ENCODE measurements at regions not wholly inside any gene's neighbourhood (a gene's known extent, or its start where the extent isn't known, plus 50 kb on each side); places are given as distances from the start of the nearest gene placed in this dataset.

DNA sequence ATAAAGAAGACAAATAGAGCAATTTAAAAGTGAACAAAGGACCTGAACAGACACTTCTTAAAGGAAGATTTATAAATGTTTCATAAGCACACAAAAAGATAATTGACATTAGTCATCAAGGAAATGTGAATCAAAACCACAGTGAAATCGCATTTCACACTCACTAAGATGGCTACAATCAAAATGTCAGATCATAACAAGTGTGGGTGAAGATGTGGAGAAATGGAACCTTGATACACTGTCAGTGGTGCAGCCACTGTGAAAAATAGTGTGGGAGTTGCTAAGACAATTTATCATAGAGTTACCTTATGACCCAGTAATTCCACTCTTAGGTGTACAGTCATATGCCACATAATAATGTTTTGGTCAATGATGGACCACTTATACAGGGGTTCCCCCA, 54.5 kb upstream of the HTR4 start:
- Histone ChIP-seq H3K27ac (no peak overlapping the region), H3K9me3 (replicated peaks) (no peaks in the 10 kb centered on the region), H3K27me3 (no peaks in the 10 kb centered on the region), H3K4me3 (no peak overlapping the region), H3K36me3 (no peaks in the 10 kb centered on the region), H3K4me1 (no peaks in the 10 kb centered on the region)
- DNase-seq = no peak

DNA sequence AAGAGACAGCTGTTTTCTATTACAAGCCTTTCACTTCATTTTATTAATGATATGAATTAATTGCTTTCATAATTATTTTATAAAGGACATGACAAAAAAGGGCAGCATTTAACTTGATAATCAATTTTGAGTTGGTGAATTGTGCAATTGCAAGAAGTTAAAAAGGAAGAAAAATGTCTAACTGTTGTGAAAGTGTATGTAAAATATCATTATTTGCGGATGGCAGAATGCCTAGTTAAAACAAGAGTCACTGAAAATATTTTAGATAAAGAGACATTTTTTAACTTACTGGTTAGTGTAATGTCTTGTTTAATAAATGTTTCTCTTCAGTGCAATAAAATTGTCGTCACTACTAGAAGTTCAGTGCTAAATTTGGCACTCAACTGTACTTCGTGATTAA, 57.6 kb upstream of the HTR4 start:
- Histone ChIP-seq H3K27me3 (no peaks in the 10 kb centered on the region; the same call in 1 of the 2 replicates), H3K36me3 (no peaks in the 10 kb centered on the region), H3K4me1 (no peaks in the 10 kb centered on the region), H3K9me3 (replicated peaks) (no peaks in the 10 kb centered on the region), H3K27ac (no peak overlapping the region), H3K4me3 (no peak overlapping the region)
- no peak for DNase-seq

DNA sequence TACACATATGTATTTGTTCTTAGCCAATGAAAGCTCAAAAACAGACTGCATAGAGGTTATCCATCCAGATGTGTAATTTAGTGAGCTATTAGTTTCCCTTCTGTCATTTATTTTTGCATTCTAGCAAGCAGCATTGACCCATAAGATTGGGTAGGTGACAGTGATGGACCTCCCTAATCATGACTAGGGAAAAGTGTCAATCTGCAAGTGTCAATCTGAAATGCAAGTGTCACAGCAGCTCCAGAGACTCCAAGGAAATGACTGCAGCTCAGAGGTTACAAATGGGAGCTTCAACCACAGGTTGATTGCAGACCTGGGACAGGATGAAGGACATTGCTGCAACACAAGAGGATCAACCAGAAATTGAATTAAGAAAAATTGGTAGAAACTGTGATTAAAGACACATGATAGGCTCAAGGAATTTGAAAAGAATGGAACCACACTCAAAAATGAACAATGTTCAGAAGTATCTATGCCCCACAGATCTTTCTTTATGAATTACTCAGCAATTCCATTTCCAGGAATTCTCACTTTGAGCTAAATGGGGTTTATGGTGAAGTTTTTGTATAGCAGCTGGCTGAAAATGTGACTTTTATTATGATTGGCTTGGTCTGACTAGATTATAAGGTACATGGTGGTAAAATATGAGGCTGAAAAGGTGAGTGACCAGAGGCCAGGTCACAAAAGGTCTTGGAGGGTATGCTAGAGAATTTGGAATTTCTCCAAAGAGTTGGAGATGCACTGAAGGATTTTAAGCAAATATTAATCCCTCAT, 59.6 kb upstream of the HTR4 start:
- no peak overlapping the region for H3K4me3 ChIP-seq
- H3K4me1 ChIP-seq = no peaks in the 10 kb centered on the region
- no peak overlapping the region for H3K27ac ChIP-seq
- H3K36me3 ChIP-seq = no peaks in the 10 kb centered on the region
- H3K9me3 ChIP-seq (replicated peaks) = no peaks in the 10 kb centered on the region
- DNase-seq = no peak
- peaks cover 2% of the 10 kb centered on the region; the same call in 1 of the 2 replicates for H3K27me3 ChIP-seq

DNA sequence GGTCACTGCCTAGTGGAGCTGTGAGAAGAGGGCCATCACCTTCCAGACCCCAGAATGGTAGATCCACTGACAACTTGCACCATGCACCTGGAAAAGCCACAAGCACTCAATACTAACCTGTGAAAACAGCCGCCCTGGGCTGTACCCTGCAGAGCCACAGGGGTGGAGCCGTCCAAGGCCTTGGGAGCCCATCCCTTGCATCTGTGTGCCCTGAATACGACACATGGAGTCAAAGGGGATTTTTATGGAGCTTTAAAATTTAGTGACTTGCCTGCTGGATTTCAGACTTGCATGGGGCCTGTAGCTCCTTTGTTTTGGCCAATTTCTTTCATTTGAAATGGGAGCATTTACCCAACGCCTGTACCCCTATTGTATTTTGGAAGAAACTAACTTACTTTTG, 62.4 kb upstream of the HTR4 start:
- no peak for DNase-seq
- no peak overlapping the region for H3K27ac ChIP-seq
- no peak overlapping the region for H3K4me3 ChIP-seq
- H3K27me3 ChIP-seq = peaks cover 4% of the 10 kb centered on the region; the same call in 1 of the 2 replicates
- H3K4me1 ChIP-seq = no peaks in the 10 kb centered on the region
- H3K36me3 ChIP-seq = no peaks in the 10 kb centered on the region
- no peaks in the 10 kb centered on the region for H3K9me3 ChIP-seq (replicated peaks)

- DNase-seq = no peak
- no peaks in the 10 kb centered on the region for H3K4me1 ChIP-seq
- peaks cover 4% of the 10 kb centered on the region; the same call in 1 of the 2 replicates for H3K27me3 ChIP-seq
- H3K36me3 ChIP-seq = no peaks in the 10 kb centered on the region
- no peaks in the 10 kb centered on the region for H3K9me3 ChIP-seq (replicated peaks)
- no peak overlapping the region for H3K27ac ChIP-seq
- H3K4me3 ChIP-seq = no peak overlapping the region
These were observed 63.3 kb upstream of the HTR4 start for GRCh38 chr5:148717668-148718067.

DNA sequence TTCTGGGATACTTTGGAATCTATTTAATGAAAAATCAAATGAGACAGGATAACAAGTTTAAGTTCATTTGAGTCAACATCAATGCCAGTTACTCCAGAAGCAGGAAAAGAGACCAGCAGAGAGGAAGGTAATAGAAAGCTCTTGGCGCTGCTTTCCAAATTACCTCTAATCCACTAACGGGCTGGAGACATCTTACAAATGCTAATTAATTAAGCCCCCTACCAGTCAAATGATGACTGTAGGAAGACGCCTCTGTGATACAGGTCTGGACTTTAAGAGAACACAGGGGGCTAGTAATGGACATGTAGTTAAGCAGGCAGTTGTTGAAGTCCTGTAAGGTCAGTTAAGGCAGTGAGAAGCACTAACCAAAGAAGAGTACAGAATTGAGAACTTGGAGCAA, 65.3 kb upstream of the HTR4 start:
- DNase-seq = no peak
- Histone ChIP-seq H3K27ac (no peak overlapping the region), H3K9me3 (replicated peaks) (no peaks in the 10 kb centered on the region), H3K27me3 (peaks cover 4% of the 10 kb centered on the region; the same call in 1 of the 2 replicates), H3K36me3 (no peaks in the 10 kb centered on the region), H3K4me3 (no peak overlapping the region), H3K4me1 (no peaks in the 10 kb centered on the region)

DNA sequence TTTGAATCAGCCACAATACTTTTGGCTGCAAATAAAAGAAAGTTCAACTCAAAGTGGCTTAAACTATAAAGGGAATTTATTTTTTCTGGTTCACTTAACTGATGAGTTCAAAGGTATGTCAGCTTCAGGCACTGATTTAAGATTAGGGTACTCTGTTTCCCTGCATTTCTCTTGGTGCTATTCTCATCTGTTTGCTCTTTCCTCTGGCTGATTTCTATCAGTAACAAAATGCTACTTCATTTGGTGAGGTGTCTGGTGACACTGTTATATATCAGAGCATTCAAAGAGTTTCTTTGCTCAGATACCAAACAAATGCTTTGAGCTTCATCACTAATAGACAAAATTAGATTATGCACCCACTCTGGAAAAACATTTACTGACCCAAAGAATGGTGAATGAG, 65.9 kb upstream of the HTR4 start:
- Histone ChIP-seq H3K4me3 (no peak overlapping the region), H3K4me1 (no peaks in the 10 kb centered on the region), H3K9me3 (replicated peaks) (no peaks in the 10 kb centered on the region), H3K27me3 (peaks cover 4% of the 10 kb centered on the region; the same call in 1 of the 2 replicates), H3K36me3 (no peaks in the 10 kb centered on the region), H3K27ac (no peak overlapping the region)
- no peak for DNase-seq

DNA sequence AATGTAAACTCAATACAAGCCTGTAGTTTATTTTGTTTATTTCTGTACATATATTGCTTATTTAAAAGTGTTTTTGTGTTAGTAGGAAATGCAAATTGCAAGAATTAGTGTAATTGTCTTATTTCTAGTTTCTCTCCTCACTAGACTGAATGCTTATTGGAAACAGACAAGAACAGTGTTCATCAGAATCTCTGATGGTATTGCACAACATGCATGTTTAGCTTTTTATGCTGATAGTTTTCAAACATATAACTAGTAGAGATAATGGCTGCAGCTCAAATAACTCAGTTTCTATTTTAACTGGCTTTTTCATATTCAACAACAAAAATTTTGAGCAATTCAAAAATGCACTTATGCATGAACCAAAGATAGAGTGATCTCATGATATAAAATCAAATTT, 68.8 kb upstream of the HTR4 start:
- H3K27me3 ChIP-seq = peaks cover 4% of the 10 kb centered on the region; the same call in 1 of the 2 replicates
- no peaks in the 10 kb centered on the region for H3K4me1 ChIP-seq
- DNase-seq = no peak
- H3K36me3 ChIP-seq = no peaks in the 10 kb centered on the region
- H3K4me3 ChIP-seq = no peak overlapping the region
- no peak overlapping the region for H3K27ac ChIP-seq
- H3K9me3 ChIP-seq (replicated peaks) = no peaks in the 10 kb centered on the region

DNA sequence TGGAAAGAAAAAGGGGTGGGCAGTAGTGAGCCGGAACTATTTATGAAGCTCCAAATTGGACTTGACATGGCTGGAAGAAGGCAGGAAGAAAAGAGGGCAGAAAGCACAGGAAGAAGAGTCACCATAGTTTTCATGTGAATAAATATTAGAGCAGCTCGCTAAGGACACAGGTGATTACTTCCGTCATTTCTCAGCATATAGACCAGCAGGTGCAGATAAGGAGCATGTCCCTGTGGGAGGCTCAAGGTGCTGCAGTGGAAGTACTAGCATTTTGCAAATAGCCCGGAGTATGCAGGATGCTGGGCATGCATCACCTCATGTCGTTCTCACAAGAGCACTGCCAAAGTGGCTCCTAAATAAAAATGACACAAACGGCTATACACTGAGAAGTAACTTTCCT, 71.3 kb upstream of the HTR4 start:
- Histone ChIP-seq H3K27ac (no peak overlapping the region), H3K9me3 (replicated peaks) (no peaks in the 10 kb centered on the region), H3K4me1 (no peaks in the 10 kb centered on the region), H3K27me3 (no peaks in the 10 kb centered on the region; the same call in 1 of the 2 replicates), H3K4me3 (no peak overlapping the region), H3K36me3 (no peaks in the 10 kb centered on the region)
- no peak for DNase-seq

DNA sequence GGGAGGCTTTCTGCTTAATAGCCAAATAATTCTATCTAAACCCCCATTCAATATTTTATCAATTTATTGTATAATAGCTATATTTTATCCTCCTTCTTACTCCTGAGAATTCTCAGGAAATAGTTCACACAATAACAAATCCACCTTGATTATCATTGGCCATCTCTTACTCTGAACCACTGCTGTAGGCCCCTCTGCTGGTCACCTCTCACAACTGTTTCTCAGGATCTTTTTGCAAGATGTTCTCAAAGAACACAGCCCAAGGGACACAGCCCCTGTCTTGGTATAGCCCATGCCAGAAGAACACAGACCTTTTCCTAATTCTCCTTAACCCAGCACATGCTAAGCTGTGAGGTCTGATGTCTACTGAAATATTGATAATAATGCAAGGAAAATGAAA, 74.9 kb upstream of the HTR4 start:
- no peak overlapping the region for H3K27ac ChIP-seq
- H3K36me3 ChIP-seq = no peaks in the 10 kb centered on the region
- H3K9me3 ChIP-seq (replicated peaks) = no peaks in the 10 kb centered on the region
- H3K4me1 ChIP-seq = peaks cover 9% of the 10 kb centered on the region
- H3K27me3 ChIP-seq = no peaks in the 10 kb centered on the region; the same call in 1 of the 2 replicates
- H3K4me3 ChIP-seq = no peak overlapping the region
- DNase-seq = no peak

- Histone ChIP-seq H3K4me1 (peaks cover 9% of the 10 kb centered on the region), H3K27me3 (no peaks in the 10 kb centered on the region; the same call in 1 of the 2 replicates), H3K27ac (no peak overlapping the region), H3K4me3 (no peak overlapping the region), H3K9me3 (replicated peaks) (no peaks in the 10 kb centered on the region), H3K36me3 (no peaks in the 10 kb centered on the region)
- DNase-seq = no peak
These were observed 75.9 kb upstream of the HTR4 start for GRCh38 chr5:148730270-148730669.

DNA sequence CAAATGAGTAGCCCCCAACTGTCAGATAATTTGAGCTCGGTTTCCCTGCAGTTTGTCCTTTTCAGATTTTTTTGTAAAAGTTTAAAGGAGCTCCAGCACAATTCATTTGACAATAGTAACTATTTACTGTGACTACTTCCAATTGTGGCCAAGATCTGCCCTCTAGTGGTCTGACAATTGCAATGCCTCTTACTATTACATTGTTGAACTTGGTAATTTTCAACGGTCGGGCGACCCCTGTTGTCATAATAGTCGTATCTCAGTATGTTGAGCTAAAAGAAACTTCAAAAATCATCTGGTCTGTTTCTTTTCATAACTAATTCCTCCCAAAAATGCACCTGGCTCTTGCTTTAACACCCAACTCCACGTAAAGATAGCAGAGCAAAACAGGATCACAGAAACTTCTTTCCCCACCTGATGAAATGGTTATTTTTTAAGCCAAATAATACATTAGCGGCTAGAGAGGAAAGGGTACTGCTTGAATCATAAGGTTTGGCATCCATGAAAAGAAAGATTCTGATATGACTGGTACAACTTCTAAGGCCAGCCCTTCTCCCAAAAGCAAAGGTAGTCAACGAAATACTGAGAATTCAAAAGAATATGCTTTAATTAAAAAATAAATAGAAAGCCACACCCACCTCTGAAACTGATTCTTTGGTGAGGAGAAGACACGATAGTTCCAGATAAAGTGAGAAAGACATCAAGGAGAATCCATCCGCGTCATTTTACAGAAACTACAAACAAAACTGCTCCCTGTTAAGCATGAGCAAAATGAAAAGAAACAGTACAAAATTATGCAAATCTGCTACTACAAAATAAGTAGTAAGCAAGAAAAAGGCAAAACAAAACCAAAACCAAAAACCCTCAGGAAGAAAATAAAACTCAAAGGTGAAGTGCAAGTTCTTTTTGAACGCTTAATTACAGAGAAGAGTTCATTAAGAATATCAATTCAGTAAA, 76.9 kb upstream of the HTR4 start:
- no peak overlapping the region for H3K27ac ChIP-seq
- no peaks in the 10 kb centered on the region for H3K9me3 ChIP-seq (replicated peaks)
- no peak overlapping the region for H3K4me3 ChIP-seq
- DNase-seq = peak; percentile 79 to 88
- peaks cover 9% of the 10 kb centered on the region for H3K4me1 ChIP-seq
- H3K27me3 ChIP-seq = no peaks in the 10 kb centered on the region; the same call in 1 of the 2 replicates
- no peaks in the 10 kb centered on the region for H3K36me3 ChIP-seq

DNA sequence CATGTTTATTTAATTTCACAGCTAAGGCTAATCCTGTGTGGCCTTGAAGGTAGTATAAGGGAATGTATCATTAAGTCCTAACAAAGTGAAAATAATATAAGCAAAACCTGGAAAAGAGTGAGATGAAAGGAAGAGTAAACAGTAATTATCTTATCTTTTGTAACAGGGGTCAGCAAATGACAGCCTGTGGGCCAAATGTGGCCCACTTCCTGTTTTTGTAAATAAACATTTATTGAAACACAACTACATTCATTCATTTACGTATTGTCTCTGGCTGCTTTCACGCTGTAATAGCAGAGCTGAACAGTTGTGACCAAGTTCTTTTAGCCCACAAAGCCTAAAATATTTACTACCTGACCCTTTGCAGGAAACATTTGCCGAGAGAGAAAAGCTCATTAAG, 78.4 kb upstream of the HTR4 start:
- H3K9me3 ChIP-seq (replicated peaks) = no peaks in the 10 kb centered on the region
- peaks cover 17% of the 10 kb centered on the region for H3K4me1 ChIP-seq
- DNase-seq = no peak
- H3K36me3 ChIP-seq = no peaks in the 10 kb centered on the region
- no peak overlapping the region for H3K27ac ChIP-seq
- no peaks in the 10 kb centered on the region for H3K27me3 ChIP-seq
- no peak overlapping the region; the same call in 1 of the 2 replicates for H3K4me3 ChIP-seq

GRCh38 chr5:148733601-148734438, 79.5 kb upstream of the HTR4 start:
- H3K27me3 ChIP-seq = no peaks in the 10 kb centered on the region
- no peak overlapping the region for H3K4me3 ChIP-seq
- peaks cover 18% of the 10 kb centered on the region for H3K4me1 ChIP-seq
- H3K36me3 ChIP-seq = no peaks in the 10 kb centered on the region
- H3K9me3 ChIP-seq (replicated peaks) = no peaks in the 10 kb centered on the region
- no peak overlapping the region for H3K27ac ChIP-seq
- peak; percentile 76 to 87 for DNase-seq

Measured in SJCRH30 (cell line).